PC-9 (cell line): ENCODE measurements at regions not wholly inside any gene's neighbourhood (a gene's known extent, or its start where the extent isn't known, plus 50 kb on each side); places are given as distances from the start of the nearest gene placed in this dataset.

ENCODE experiments used
- BruUV-seq: library from RNA; stranded (reverse); fragments of 400-500 nt; replicated peaks from 2 replicates; lab custom pipeline; 2021; lab: Mats Ljungman, UMichigan
- CTCF ChIA-PET: fragments of 300-600 bp; sonication (Branson Sonifier 250); formaldehyde crosslinking; loops from one replicate; lab custom pipeline; 2022; ENCODE audit warnings: antibody characterized with exemption; lab: Charles Lee
- POLR2A ChIA-PET: fragments of 300-600 bp; sonication (Branson Sonifier 250); formaldehyde crosslinking; loops from one replicate; lab custom pipeline; 2022; ENCODE audit warnings: antibody characterized with exemption; ENCODE audit not compliant: unreplicated experiment; lab: Charles Lee
- DNase-seq, 2 experiments: peaks; one replicate each; pipeline versions ENCODE4 v3.0.0 to v3.0.0-alpha.2; 2015 to 2022; ENCODE audit warnings: mixed read lengths in 1 of 2
- H2AFZ ChIP-seq: fragments of 200-600 bp; sonication (generic); 2 replicates; pipeline ENCODE4 v1.8.1; 2017; ENCODE audit warnings: antibody characterized with exemption
- H3F3A ChIP-seq: fragments of 200-600 bp; sonication (generic); 2 replicates; pipeline ENCODE4 v1.8.1; 2017; ENCODE audit warnings: antibody characterized with exemption, mild to moderate bottlenecking, low read depth; ENCODE audit not compliant: insufficient read depth
- H3K27ac ChIP-seq: fragments of 200-600 bp; sonication (generic); 2 replicates; pipeline ENCODE4 v1.6.1; 2016; ENCODE audit warnings: mixed run types
- H3K27me3 ChIP-seq: fragments of 200-600 bp; sonication (generic); 2 replicates; pipeline ENCODE4 v1.6.1; 2016; ENCODE audit warnings: low read depth, mixed run types; ENCODE audit not compliant: insufficient read depth
- H3K36me3 ChIP-seq: fragments of 200-600 bp; sonication (generic); 2 replicates; pipeline ENCODE4 v1.6.1; 2016; ENCODE audit warnings: low read depth, mixed run types
- H3K4me1 ChIP-seq: fragments of 200-600 bp; sonication (generic); replicated peaks from 2 replicates; pipeline ENCODE4 v1.6.1; 2016; ENCODE audit warnings: mixed run types; ENCODE audit not compliant: insufficient read depth
- H3K4me2 ChIP-seq: fragments of 200-600 bp; sonication (generic); 2 replicates; pipeline ENCODE4 v1.6.1; 2017; ENCODE audit warnings: mixed run types
- H3K4me3 ChIP-seq: fragments of 200-600 bp; sonication (generic); 2 replicates; pipeline ENCODE4 v1.6.1; 2016; ENCODE audit warnings: mixed run types
- H3K79me2 ChIP-seq: fragments of 200-600 bp; sonication (generic); 2 replicates; pipeline ENCODE4 v1.6.1; 2017; ENCODE audit warnings: low read depth, mixed run types
- H3K9me2 ChIP-seq: fragments of 200-600 bp; sonication (generic); 2 replicates; pipeline ENCODE4 v1.8.1; 2017; ENCODE audit warnings: mild to moderate bottlenecking; ENCODE audit not compliant: insufficient read depth
- H3K9me3 ChIP-seq: fragments of 200-600 bp; sonication (generic); 2 replicates; pipeline ENCODE4 v1.8.1; 2016; ENCODE audit warnings: low read depth; ENCODE audit not compliant: insufficient read depth
- H4K20me1 ChIP-seq: fragments of 200-600 bp; sonication (generic); 2 replicates; pipeline ENCODE4 v1.8.1; 2017; ENCODE audit not compliant: insufficient read depth
- CTCF ChIP-seq: fragments of 200-600 bp; sonication (generic); conservative IDR thresholded peaks from 2 replicates; pipeline ENCODE4 v1.6.1; 2017; ENCODE audit warnings: mixed run types, antibody characterized with exemption, mild to moderate bottlenecking, moderate library complexity
- EZH2 ChIP-seq: fragments of 200-600 bp; sonication (generic); IDR thresholded peaks from 2 replicates; pipeline ENCODE4 v1.8.0; 2017; ENCODE audit warnings: antibody characterized with exemption, low read depth
- intact Hi-C: fragments of 100-400 bp; cut with micrococcal nuclease; formaldehyde crosslinking; loops from one replicate; pipeline ENCODE4 v1.10.0; 2022; ENCODE audit not compliant: unreplicated experiment

- no peak overlapping the region for H2AFZ ChIP-seq
- no peak overlapping the region for H3K4me3 ChIP-seq
- no peaks in the 10 kb centered on the region; the same call in 1 of the 2 replicates for H3F3A ChIP-seq
- H3K27ac ChIP-seq = no peak overlapping the region
- no peak overlapping the region for H3K4me2 ChIP-seq
- no peak for DNase-seq
- no peaks in the 10 kb centered on the region for H3K9me2 ChIP-seq
- intact Hi-C loops = no loop called here
- H3K79me2 ChIP-seq = no peaks in the 10 kb centered on the region
- no peaks in the 10 kb centered on the region for H3K36me3 ChIP-seq
- no peaks in the 10 kb centered on the region for H3K4me1 ChIP-seq
- no peak for TF ChIP-seq EZH2
- BruUV-seq = no TSS peak
- POLR2A ChIA-PET = no interaction called here
- no peaks in the 10 kb centered on the region for H3K27me3 ChIP-seq
- H4K20me1 ChIP-seq = no peaks in the 10 kb centered on the region
- CTCF ChIA-PET = no interaction called here
- H3K9me3 ChIP-seq = no peaks in the 10 kb centered on the region
Measured at GRCh38 chr13:78028960-78029359, 110.3 kb upstream of the EDNRB start.

GRCh38 chr13:78024996-78025395, 106.4 kb upstream of the EDNRB start:
- no peak for TF ChIP-seq CTCF
- TF ChIP-seq EZH2 = no peak
- intact Hi-C loops = no loop called here
- Histone ChIP-seq H4K20me1 (no peaks in the 10 kb centered on the region), H3K4me3 (no peak overlapping the region), H3K9me3 (no peaks in the 10 kb centered on the region), H3K9me2 (no peaks in the 10 kb centered on the region), H3K36me3 (no peaks in the 10 kb centered on the region), H3K27ac (no peak overlapping the region), H3K4me2 (no peak overlapping the region), H3F3A (no peaks in the 10 kb centered on the region), H3K27me3 (no peaks in the 10 kb centered on the region), H2AFZ (no peak overlapping the region), H3K79me2 (no peaks in the 10 kb centered on the region), H3K4me1 (no peaks in the 10 kb centered on the region)
- no TSS peak for BruUV-seq
- POLR2A ChIA-PET = no interaction called here
- CTCF ChIA-PET = no interaction called here
- no peak for DNase-seq

GRCh38 chr13:78022164-78022877, 103.7 kb upstream of the EDNRB start:
- Histone ChIP-seq H3K79me2 (no peaks in the 10 kb centered on the region), H3K36me3 (no peaks in the 10 kb centered on the region), H3K4me1 (no peaks in the 10 kb centered on the region), H3K9me2 (no peaks in the 10 kb centered on the region; the same call in 1 of the 2 replicates), H3K4me3 (no peak overlapping the region), H3K27me3 (no peaks in the 10 kb centered on the region), H3K4me2 (peak overlapping the region; percentile 19; the same call in 1 of the 2 replicates), H3K27ac (no peak overlapping the region), H3K9me3 (no peaks in the 10 kb centered on the region), H4K20me1 (no peaks in the 10 kb centered on the region), H2AFZ (no peak overlapping the region; the same call in 1 of the 2 replicates), H3F3A (no peaks in the 10 kb centered on the region)
- no peak for DNase-seq
- no peak for TF ChIP-seq CTCF
- ChIA-PET CTCF (no interaction called here), POLR2A (no interaction called here)
- intact Hi-C loops = no loop called here
- no TSS peak for BruUV-seq
